ENCODE measurements at regions not wholly inside any gene's neighbourhood (a gene's known extent, or its start where the extent isn't known, plus 50 kb on each side); places are given as distances from the start of the nearest gene placed in this dataset.

GRCh38 chr2:146665800-146666199 lies 1179.0 kb upstream of the ACVR2A start:
- TF ChIP-seq CTCF (IDR thresholded peaks at IDR 0.05) (no peak), POLR2A (IDR thresholded peaks at IDR 0.05) (no peak)
